ENCODE measurements at regions not wholly inside any gene's neighbourhood (a gene's known extent, or its start where the extent isn't known, plus 50 kb on each side); places are given as distances from the start of the nearest gene placed in this dataset.

DNA sequence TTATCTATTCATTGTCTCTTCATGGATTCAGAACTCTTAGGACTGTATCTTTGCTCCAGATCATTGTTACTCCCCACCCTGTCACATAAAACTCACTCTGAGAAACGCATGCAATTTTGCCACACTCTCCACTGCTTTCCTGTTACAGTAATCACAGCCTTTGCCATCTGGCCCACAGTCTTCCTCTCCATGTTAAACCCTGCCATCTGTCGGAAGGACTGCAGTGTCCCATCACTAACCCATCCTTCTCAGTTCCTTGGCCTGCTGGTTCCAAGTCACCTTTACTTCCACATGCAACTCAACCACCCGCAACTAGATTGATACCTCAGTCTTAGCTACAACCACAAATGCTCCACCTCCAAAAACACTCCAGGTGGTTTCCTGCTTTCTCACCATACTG, 308.7 kb upstream of the FAM241A start:
- no peaks in the 10 kb centered on the region for H3K27me3 ChIP-seq (replicated peaks)
- no peak overlapping the region for H3K27ac ChIP-seq
- no peaks in the 10 kb centered on the region for H3K9me3 ChIP-seq (replicated peaks)
- no peak overlapping the region for H3K4me3 ChIP-seq
- DNase-seq (ENCODE audit: low read depth in 1 of 2, low spot score in 2 of 2) = no peak
- H3K36me3 ChIP-seq = no peaks in the 10 kb centered on the region
- H3K4me1 ChIP-seq (replicated peaks) = no peaks in the 10 kb centered on the region

DNA sequence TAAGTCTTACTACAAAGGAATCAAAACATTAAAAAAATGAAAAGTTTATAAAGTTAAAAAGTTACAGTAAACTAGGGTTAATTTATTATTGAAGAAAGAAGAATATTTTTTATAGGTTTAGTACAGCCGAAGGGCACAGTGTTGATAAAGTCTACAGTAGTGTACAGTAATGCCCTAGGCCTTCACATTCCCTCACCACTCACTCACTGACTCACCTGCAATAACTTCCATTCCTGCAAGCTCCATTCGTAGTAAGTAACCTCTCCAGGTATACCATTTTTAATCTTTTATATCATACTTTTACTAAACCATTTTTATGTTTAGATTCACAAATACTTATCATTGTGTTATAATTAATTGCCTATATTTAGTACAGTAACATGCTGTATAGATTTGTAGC, 307.5 kb upstream of the FAM241A start:
- H3K27ac ChIP-seq = no peak overlapping the region
- no peak for DNase-seq (ENCODE audit: low read depth in 1 of 2, low spot score in 2 of 2)
- H3K9me3 ChIP-seq (replicated peaks) = no peaks in the 10 kb centered on the region
- H3K4me3 ChIP-seq = no peak overlapping the region
- H3K4me1 ChIP-seq (replicated peaks) = no peaks in the 10 kb centered on the region
- H3K27me3 ChIP-seq (replicated peaks) = no peaks in the 10 kb centered on the region
- no peaks in the 10 kb centered on the region for H3K36me3 ChIP-seq

DNA sequence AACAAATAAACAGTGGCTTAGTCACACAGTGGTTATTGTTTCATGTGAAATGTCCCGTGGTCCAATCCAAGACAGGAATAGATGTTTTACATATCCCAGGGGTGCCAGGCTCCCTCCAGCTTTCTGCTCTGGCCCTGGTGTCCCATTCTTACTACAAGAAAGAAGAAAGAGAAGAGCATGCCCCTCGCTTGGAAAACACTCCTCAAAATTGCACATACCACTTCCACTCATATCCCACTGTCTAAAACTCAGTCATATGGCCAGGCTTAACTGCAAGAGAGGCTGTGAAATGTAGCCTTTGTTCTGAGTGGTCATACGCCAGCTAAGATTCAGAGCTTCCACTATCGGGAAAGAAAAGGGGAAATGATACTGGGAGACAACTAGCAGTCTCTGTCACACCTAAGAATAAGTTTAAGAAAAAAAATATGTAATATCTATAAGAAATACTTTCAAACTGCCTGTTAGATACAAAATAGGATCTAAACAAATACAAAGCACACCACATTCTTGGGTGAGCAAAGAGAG, 306.8 kb upstream of the FAM241A start:
- no peaks in the 10 kb centered on the region for H3K4me1 ChIP-seq (replicated peaks)
- no peaks in the 10 kb centered on the region for H3K27me3 ChIP-seq (replicated peaks)
- no peak overlapping the region for H3K27ac ChIP-seq
- no peak overlapping the region for H3K4me3 ChIP-seq
- no peaks in the 10 kb centered on the region for H3K9me3 ChIP-seq (replicated peaks)
- H3K36me3 ChIP-seq = no peaks in the 10 kb centered on the region
- no peak for DNase-seq (ENCODE audit: low read depth in 1 of 2, low spot score in 2 of 2)

DNA sequence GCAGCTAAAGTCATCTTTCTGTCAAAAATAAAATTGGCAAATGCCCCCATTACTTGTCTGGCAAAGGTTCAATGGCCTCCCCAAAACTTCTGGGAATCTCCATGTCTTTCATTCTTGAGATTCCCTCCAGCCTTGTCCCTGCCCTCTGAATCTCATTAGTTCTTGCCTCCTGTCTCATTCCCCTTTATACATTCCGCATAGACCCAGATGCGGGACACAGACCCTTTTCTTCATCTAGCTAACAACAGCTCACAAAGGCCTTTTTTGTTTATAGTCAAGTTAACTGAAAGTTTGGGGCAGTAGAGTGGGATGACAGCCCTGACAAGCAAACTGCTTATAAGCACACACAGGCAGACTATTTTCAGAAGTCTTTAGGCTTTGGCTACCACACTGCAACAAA, 306.1 kb upstream of the FAM241A start:
- H3K4me1 ChIP-seq (replicated peaks) = no peaks in the 10 kb centered on the region
- H3K9me3 ChIP-seq (replicated peaks) = no peaks in the 10 kb centered on the region

DNA sequence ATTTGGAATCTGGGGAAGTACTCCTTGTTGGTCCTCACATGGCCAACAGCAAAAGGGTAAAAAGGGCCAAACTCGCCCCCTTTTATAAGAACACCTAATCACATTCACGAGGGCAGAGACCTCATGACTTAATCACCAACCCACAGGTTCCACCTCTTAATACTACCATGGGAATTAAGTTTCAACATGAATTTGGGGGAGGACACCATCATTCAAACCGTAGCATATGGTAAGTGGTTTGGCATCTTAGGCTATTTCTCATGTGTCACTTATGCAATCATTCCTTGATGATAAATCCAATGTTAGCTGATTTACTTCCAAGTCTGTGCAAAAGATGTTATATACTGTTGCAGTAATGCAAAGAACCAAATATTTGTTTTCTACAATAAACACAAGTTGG, 302.9 kb upstream of the FAM241A start:
- no peak overlapping the region for H3K4me3 ChIP-seq
- DNase-seq (ENCODE audit: low read depth in 1 of 2, low spot score in 2 of 2) = no peak
- no peaks in the 10 kb centered on the region for H3K36me3 ChIP-seq
- H3K9me3 ChIP-seq (replicated peaks) = no peaks in the 10 kb centered on the region
- H3K27me3 ChIP-seq (replicated peaks) = no peaks in the 10 kb centered on the region
- no peaks in the 10 kb centered on the region for H3K4me1 ChIP-seq (replicated peaks)
- no peak overlapping the region for H3K27ac ChIP-seq

More for the DNA sequence above, 306.1 kb upstream of the FAM241A start:
- Histone ChIP-seq H3K36me3 (no peaks in the 10 kb centered on the region), H3K27ac (no peak overlapping the region), H3K27me3 (replicated peaks) (no peaks in the 10 kb centered on the region), H3K4me3 (no peak overlapping the region)
- DNase-seq (ENCODE audit: low read depth in 1 of 2, low spot score in 2 of 2) = no peak

DNA sequence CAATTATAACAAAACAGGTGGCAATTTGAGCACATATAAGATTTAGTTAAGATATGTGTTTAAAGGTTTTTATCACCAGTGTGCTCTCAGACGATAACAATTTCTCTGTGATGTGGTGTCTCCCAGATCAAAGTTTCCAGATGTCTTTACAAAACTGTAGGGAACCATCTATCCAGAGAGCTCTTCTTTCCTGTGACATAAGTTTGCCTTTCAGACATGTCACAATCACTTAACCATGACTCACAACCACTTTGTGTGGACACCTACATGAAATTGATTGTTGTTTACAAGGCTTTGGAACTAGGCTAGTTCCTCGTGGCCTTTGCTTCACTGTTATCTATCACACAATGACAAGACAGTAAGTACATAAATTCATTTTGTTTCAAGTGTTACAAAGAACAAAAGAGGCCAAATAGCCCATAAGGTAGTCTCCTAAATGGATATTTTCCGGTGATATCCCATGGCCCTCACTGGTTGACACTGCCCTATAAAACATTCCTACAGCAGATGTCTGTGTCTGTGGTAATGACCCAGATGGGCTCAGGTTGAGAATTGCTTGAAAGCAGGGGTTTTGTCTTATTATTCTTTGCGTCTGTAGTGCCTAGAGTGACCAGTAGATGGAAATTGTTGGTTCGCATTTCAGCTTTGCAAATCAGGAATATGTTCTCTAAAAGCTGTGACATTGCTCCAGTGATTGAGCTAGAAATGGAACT, 297.8 kb upstream of the FAM241A start:
- Histone ChIP-seq H3K9me3 (replicated peaks) (no peaks in the 10 kb centered on the region), H3K27me3 (replicated peaks) (no peaks in the 10 kb centered on the region), H3K4me1 (replicated peaks) (no peaks in the 10 kb centered on the region), H3K27ac (no peak overlapping the region), H3K36me3 (no peaks in the 10 kb centered on the region), H3K4me3 (no peak overlapping the region)
- DNase-seq (ENCODE audit: low read depth in 1 of 2, low spot score in 2 of 2) = no peak

DNA sequence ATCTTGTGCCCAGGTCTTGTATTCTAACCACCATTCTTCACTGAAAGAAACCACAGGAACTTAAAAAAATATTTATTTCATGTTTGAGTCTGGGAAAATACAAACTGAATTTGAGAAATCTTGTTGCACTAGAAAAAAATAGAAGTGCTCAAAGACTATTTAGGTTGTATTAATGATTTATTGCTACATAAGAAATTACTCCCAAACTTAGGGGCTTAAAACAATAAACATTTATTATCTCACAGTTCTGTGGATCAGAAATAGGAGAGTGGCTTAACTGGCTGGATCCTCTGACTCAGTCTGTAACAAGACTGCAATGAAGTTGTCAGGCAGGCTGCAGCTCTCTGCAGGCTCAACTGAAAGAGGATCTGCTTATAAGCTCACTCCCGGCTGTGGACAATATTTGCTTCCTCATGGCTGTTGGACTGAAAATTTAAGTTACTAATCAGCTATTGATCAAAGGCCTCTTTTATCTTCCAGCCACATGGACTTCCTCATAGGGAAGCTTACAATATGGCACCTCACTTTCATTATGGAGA, 295.4 kb upstream of the FAM241A start:
- Histone ChIP-seq H3K36me3 (no peaks in the 10 kb centered on the region), H3K4me3 (no peak overlapping the region), H3K4me1 (replicated peaks) (no peaks in the 10 kb centered on the region), H3K9me3 (replicated peaks) (no peaks in the 10 kb centered on the region), H3K27me3 (replicated peaks) (no peaks in the 10 kb centered on the region), H3K27ac (no peak overlapping the region)
- no peak for DNase-seq (ENCODE audit: low read depth in 1 of 2, low spot score in 2 of 2)

DNA sequence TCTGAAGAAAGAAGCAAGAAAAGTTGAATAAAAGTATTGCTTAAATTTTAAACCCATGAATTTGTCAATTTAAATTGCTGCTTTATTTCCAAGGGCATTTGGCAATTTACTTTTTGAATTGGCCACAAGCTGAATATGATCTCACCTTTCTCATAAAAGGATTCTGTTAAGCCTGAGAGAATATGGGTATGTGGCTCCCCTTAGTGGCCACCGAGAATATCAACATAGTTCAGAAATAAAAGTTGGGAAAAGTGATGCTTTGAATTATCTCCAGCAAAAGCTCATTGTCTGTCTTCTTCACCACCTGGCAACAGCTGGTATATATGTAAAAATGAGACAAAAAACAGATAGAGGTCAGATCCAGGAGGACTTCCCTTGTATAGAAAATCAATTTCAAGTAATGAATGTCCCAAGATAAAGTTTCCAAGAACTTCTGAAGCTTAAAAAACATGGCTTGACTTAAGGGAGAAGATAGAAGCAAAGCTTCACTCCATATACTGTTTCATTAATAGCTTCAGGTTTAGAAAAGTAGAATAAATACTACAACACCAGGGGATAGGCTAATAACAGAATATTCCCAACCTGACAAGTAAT, 290.7 kb upstream of the FAM241A start:
- H3K9me3 ChIP-seq (replicated peaks) = no peaks in the 10 kb centered on the region
- H3K27me3 ChIP-seq (replicated peaks) = no peaks in the 10 kb centered on the region; the same call in 1 of the 2 replicates
- H3K4me1 ChIP-seq (replicated peaks) = no peaks in the 10 kb centered on the region
- no peak overlapping the region for H3K4me3 ChIP-seq
- H3K36me3 ChIP-seq = no peaks in the 10 kb centered on the region
- H3K27ac ChIP-seq = no peak overlapping the region
- DNase-seq (ENCODE audit: low read depth in 1 of 2, low spot score in 2 of 2) = peak in 1 of 2 experiments; percentile 11

DNA sequence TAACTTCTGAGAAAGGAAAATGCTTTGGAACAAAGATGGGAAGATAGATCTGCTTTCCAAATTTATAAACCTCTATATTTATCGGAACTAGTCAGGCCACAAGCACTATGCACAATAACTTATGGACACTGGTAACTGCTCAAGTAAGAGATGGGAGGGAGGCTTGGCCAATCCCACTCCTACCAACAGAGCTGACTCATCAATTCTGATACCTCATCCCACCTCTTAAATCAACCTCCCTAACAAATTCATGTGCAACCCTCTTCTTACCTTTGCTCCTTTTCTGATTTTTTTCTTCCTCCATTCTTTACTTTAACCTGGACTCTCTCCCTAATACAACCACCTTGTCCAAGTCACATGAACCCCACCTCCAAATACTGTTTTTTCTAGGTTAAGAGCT, 289.9 kb upstream of the FAM241A start:
- Histone ChIP-seq H3K36me3 (no peaks in the 10 kb centered on the region), H3K4me3 (no peak overlapping the region), H3K4me1 (replicated peaks) (no peaks in the 10 kb centered on the region), H3K9me3 (replicated peaks) (no peaks in the 10 kb centered on the region), H3K27me3 (replicated peaks) (peaks cover 4% of the 10 kb centered on the region; the same call in 1 of the 2 replicates), H3K27ac (no peak overlapping the region)
- DNase-seq (ENCODE audit: low read depth in 1 of 2, low spot score in 2 of 2) = no peak

DNA sequence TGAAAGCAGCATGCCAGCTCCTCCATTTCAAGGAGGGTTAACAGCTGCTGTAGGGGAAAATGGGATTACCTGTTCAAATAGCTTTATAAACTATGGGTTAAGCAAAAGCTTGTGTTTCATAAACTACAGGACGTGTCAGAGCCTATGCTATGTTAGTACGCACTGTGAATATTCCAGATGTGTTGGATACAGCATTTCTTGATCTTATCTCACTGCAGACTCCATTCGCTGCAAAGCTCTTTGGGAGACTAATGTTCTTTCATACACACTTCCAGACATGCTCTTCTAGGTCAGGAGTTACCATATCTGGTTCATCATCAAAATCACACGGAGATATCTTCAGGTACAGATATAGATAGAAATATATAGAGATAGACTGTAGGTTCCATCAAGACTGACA, 281.2 kb upstream of the FAM241A start:
- H3K36me3 ChIP-seq = no peaks in the 10 kb centered on the region
- no peaks in the 10 kb centered on the region for H3K9me3 ChIP-seq (replicated peaks)
- H3K4me1 ChIP-seq (replicated peaks) = no peaks in the 10 kb centered on the region
- H3K27ac ChIP-seq = no peak overlapping the region
- peaks cover 4% of the 10 kb centered on the region; the same call in 1 of the 2 replicates for H3K27me3 ChIP-seq (replicated peaks)
- DNase-seq (ENCODE audit: low read depth in 1 of 2, low spot score in 2 of 2) = no peak
- no peak overlapping the region for H3K4me3 ChIP-seq

DNA sequence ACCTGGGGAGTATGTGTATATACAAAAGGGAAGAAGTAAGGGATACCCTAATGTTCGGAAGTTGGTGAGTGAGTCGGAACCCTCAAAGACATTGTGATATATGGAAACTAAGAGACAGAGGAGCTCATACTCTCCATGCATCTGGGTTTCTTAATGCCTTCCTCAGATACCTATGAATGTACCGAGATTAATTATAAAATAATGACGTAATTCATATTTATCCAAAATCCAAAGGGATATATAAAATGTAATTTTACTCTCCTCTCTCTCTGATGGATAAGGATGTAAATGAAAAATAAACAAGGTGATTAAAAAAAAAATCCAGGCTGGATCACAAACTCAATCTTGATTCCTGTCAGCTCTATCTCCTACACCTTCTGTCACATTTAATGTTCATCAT, 275.9 kb upstream of the FAM241A start:
- Histone ChIP-seq H3K36me3 (no peaks in the 10 kb centered on the region), H3K27ac (no peak overlapping the region), H3K27me3 (replicated peaks) (no peaks in the 10 kb centered on the region; the same call in 1 of the 2 replicates), H3K9me3 (replicated peaks) (no peaks in the 10 kb centered on the region), H3K4me3 (no peak overlapping the region), H3K4me1 (replicated peaks) (no peaks in the 10 kb centered on the region)
- no peak for DNase-seq (ENCODE audit: low read depth in 1 of 2, low spot score in 2 of 2)

DNA sequence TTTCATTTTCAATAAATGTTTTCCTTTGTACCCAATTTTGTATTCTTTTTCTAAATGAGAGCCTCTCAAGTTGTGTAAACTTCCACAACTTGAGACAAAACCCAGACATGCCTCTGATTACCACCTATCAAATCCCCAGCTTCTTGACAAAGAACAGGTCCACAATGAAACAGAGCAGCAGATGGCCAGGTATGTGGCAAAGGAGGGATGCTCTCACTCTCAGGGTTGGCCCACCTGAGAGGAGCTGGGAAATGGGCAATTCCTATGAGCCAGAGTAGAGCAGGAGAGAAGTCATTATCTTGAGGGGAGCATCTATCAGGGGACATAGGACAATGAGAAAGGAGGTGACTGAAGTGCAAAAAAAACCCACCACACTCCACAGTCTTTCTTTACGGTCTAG, 273.5 kb upstream of the FAM241A start:
- Histone ChIP-seq H3K4me1 (replicated peaks) (no peaks in the 10 kb centered on the region), H3K27ac (no peak overlapping the region), H3K36me3 (no peaks in the 10 kb centered on the region), H3K4me3 (no peak overlapping the region), H3K27me3 (replicated peaks) (no peaks in the 10 kb centered on the region; the same call in 1 of the 2 replicates), H3K9me3 (replicated peaks) (no peaks in the 10 kb centered on the region)
- DNase-seq (ENCODE audit: low read depth in 1 of 2, low spot score in 2 of 2) = no peak

DNA sequence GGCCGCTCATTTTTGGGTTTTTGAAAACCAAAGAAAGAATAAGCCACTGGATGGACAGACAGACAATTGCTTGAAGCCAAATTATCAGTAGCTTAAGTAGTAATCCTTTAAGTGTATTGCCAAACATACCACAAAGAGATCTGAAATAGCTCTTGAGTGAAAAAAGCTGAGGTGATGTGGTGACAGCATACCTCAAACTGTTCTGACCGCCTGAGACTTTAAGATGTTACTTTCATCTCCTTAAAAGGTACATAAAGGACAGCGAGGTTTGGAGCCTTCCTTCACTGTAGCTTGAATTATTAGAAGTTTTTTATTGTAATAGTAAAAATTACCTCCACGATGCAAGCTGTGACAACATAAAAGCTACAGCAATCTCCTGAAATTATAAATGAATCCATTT, 271.5 kb upstream of the FAM241A start:
- Histone ChIP-seq H3K27ac (no peak overlapping the region), H3K9me3 (replicated peaks) (no peaks in the 10 kb centered on the region), H3K4me1 (replicated peaks) (no peaks in the 10 kb centered on the region), H3K4me3 (no peak overlapping the region), H3K27me3 (replicated peaks) (no peaks in the 10 kb centered on the region; the same call in 1 of the 2 replicates), H3K36me3 (no peaks in the 10 kb centered on the region)
- DNase-seq (ENCODE audit: low read depth in 1 of 2, low spot score in 2 of 2) = no peak

DNA sequence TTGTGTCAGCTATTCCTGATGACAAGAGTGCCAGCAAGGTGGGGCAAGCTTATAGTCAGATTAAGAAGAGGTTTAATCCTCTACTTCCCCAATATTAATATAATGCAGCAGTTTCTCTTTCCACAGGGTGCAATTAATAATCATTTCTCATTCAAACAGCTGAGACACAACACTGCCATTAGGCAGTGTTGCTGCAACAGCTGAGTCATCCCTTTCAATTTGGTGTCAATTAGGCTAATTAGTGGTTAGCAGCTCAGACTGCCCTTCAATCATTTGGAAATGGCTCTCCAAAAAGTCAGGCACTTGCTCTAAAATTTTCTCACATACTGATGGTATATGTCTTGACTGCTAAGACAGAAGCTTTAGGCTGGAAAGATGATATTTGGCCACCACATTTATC, 265.7 kb upstream of the FAM241A start:
- peaks cover 4% of the 10 kb centered on the region for H3K27me3 ChIP-seq (replicated peaks)
- no peaks in the 10 kb centered on the region for H3K4me1 ChIP-seq (replicated peaks)
- H3K9me3 ChIP-seq (replicated peaks) = no peaks in the 10 kb centered on the region
- no peak overlapping the region for H3K4me3 ChIP-seq
- H3K27ac ChIP-seq = no peak overlapping the region
- no peaks in the 10 kb centered on the region for H3K36me3 ChIP-seq
- DNase-seq (ENCODE audit: low read depth in 1 of 2, low spot score in 2 of 2) = no peak
